Stimulated activated CD4-positive, alpha-beta T cell treated with anti-CD3 and anti-CD28 coated beads, Interleukin-4, amount 100 ng/mL, for 48 hours (primary cell): ENCODE measurements at regions not wholly inside any gene's neighbourhood (a gene's known extent, or its start where the extent isn't known, plus 50 kb on each side); places are given as distances from the start of the nearest gene placed in this dataset.

Experiments used
- DNase-seq, 2 donors: peaks; one replicate each; pipeline ENCODE4 v3.0.0-alpha.2; 2020; ENCODE audit warnings: low read depth in 2 of 2

- no peak for DNase-seq
Observed at GRCh38 chr7:1286946-1287645, 54.4 kb downstream of the UNCX start.

GRCh38 chr7:1287752-1288201 lies 55.1 kb downstream of the UNCX start:
- DNase-seq, result no peak

GRCh38 chr7:1288390-1288995 lies 55.8 kb downstream of the UNCX start:
- no peak for DNase-seq

DNA sequence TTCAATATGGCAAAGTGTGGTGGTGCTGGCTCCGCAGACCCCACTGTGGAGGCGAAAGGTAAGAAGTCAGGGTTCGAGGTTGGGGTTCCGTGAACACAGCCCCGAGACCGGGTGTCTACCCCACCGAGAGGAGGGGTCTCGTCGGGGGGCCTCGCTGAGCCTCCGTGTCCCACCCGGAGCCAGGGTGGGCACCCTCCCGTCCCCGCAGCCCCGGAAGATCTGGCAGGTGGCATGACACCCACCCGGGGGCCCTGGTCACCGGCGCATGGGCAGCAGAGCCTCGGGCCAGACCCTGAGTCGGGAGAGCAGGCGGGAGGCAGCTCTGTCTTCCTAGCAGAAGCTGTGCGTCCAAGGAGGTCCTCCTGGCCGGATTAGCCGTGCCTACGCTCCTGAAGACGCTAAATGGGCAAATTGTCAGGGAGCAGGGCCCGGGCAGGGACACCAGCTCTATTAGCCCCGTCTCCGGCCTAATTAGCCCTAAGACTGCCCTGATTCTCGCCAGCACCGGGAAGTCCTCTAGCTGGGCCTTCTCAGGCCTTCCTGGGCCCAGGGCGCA lies 56.4 kb downstream of the UNCX start:
- no peak for DNase-seq

DNA sequence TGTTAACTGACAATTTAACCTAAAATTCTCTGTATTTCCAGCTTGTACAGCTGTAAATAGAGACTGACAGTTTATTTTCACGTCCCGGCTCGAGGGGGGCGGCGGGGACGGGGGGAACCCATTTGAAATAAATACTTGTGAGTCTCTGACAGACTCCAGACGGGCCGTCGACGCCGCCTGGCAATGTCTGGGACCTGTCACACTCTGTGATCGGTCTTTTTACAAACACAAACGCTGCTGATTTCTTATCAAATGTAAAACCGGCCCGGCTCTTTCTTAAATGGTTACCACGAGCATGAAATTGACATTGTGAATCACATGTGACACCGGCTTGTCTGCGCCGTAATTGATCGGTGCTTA lies 57.0 kb downstream of the UNCX start:
- no peak for DNase-seq

DNA sequence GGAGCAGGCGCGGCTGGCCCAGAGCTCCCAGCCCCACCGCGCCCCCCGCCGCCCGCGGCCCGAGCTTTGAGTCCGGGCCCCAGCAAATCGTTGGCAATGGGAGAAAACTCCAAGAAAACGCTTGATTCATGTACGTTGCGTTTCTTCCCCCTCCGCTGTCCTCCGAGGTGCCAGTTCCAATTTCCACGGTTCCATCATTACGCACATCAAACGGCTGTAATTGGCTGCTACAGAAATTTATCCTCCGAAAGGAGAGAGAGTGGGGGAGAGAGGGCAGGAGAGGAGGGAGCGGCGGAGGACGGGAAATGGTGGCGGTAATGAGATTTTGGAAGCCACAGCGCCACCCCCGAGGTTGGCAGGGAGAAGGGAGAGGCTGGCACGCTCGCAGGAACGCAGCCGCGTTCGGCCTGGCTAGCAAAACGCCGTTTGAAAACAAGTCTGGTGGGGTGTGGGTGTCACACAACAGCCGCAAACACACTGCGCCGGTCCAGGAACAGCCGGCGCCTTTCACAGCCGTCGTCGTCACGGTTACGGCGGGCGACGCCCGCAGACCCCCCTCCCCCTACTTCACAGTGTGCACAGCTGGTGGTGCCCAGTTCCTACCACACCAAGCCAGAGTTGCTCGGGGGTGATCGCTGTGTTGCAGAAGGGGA lies 57.5 kb downstream of the UNCX start:
- DNase-seq, result no peak

DNA sequence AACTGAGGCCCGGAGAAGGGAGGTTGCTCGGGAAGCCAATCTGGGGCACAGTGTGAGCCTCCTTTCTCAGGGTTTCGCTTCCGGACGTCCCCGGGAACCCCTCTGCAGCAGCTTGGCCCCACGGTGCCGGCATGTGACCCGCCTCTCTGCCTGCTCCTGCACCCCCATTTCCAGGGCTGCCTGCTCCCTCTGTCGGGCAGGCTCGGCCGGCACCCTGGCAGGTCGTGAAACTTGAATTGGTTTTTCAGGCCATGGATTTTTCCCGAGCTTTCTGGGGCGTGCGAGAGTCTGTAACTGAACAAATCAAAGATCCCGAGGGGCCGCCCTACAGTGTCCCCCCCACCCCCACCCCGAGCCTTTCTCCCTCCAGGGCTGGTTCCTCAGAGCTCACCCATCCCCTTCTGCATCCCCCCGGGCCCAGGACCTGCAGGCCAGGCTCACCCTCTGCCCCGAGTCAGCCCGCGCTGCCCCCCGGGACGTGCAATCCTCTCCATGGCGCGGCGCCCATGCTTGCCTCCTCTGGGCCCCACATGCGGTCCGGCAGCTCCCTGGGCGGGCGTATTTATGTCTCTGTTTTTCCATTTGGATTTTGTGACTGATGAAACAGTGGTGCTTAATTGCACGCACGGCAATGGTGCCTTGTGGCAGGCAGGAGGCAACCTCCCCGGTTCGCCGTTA lies 58.1 kb downstream of the UNCX start:
- no peak for DNase-seq

GRCh38 chr7:1291357-1291689 lies 58.7 kb downstream of the UNCX start:
- no peak for DNase-seq

DNA sequence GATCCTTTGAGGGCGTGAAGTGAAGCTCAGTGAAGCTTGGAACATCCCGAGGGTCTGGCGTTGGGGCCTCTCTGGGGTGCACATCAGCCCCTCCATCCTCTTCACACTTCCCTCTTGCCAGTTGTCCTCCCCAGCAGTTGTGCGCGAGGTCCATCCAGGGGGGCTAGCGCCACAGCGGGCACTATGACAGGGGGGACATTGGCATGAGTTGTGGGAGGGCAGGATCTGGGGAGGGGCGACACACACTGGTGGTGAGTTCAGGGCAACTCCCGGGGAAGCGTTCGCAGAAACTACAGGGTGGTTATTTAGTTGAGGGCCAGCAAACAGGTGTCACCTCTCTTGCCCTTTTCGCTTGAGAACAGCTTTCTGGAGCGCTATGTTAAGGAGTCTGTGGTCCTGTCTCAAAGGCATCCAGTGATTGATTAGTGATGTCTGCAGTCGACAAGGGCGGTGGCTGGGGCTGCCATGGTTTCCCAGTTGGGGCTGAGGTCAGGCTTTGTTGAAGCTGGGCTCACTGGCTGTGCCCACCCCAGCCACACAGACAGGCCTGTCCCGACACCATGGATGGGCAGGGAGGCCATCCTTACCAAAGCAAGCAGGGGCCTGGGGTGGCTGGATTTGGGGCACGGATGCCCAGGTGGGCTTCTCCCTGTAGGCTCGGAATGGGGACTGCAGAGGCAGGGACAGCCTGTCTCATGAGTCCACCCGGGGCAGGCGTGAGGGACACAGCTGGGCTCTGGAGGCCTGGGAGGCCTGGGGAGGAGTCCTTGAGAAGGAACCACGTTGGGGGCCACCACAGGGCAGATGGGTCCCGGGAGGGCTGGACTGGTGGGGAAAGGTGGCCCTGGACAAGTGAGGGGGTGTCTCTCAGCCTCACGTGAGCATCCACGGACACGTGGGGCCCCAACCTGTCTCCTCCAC lies 59.4 kb downstream of the UNCX start:
- no peak for DNase-seq

GRCh38 chr7:1292972-1293830 lies 60.5 kb downstream of the UNCX start:
- no peak for DNase-seq

- no peak for DNase-seq
Observed at GRCh38 chr7:1293950-1294411, 61.3 kb downstream of the UNCX start.

GRCh38 chr7:1295776-1296355 lies 63.2 kb downstream of the UNCX start:
- DNase-seq, result no peak

GRCh38 chr7:1296356-1296981 lies 63.8 kb downstream of the UNCX start:
- DNase-seq, result no peak

DNA sequence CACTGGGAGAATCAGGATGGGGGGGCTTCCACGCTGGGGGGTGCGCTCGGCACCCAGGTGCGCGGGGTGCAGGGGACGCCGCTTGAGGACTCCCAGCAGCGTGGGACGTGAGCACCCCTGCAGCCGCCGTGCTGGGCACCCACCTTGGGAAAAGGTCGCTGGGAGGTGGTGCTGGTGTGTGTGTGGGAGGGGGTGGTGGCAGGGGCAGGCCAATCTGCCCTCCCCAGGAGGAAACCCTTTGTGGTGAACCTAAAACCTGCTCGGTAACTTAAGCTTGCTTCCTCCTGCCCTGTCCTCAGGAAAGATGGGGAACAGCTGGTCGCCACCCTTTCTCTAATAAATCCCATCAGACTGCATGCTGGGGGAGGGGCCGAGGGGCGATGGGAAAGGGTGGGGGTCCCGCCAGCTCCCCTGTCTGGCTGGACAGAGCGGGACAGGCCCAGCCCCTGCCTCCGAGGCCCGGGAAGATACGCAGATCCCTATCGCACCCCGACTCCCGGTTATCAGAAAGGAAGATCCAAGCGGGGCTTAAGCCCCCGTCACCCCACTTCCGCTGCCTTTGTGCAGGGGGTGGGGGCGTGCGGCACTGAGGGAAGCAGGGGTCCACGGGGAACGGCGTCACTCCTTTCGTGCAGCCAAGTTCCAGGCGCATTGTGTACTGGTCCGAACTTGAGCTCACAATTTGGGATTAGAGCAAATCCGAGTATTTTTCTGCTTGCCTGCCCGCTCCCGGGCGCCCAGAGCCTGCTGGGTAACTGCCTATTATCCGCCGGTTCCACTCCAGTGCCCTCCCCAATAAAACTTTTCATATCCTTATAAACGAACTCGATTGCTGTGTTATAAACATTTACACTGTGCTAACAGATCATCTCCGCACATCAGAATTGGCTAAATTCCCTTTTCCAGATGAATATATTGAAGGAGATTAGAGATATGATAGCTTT lies 64.6 kb downstream of the UNCX start:
- DNase-seq, result no peak

DNA sequence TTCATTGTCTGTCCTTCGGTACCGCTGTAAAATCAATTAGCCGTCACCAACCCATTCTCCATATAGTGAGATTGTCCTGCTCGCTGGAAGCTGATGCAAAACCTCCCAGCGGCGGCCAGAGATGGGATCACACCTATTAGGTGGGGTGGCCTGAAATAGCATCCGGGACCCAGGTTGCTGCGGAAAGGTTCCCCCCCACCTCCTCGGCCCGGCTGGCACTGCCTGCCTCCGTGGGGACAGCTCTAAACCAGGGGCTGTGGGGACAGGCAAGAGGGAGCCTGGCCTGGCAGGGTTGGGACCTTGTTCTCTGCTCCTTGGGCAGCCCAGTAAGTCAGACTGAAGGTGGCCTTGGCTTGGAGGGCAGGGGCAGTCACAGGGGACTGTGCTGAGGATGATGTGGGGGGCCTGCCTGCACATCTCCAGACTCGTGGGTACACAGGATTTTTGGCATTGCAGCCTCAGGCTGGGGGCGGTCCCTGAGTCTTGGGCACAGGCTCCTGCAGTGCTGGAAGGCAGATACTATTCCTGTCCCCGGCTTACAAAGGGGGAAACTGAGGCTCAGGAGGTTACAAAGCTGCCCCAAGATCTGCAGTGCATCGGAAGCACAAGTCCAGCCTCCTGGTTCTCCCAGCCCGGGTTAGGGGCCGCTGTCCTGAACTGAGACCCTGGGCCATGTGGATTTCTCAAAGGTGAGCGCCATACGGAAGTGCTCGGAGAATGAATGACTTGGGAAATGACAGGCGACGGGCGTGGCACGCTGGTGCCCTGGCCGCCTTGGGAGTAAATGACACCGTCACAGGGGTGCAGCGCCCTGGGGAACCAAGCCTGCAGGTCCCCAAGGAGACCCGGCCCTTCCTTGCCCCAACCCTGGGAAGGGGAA lies 65.6 kb downstream of the UNCX start:
- DNase-seq, result no peak

- DNase-seq, result no peak
Observed at GRCh38 chr7:1298931-1299885, 66.5 kb downstream of the UNCX start.
